VCaP (cell line): ENCODE measurements at regions not wholly inside any gene's neighbourhood (a gene's known extent, or its start where the extent isn't known, plus 50 kb on each side); places are given as distances from the start of the nearest gene placed in this dataset.

Experiments used
- H3K27ac ChIP-seq: fragments of 450-650 bp; 2 replicates; pipeline ENCODE4 v1.5.1; 2017
- CTCF ChIP-seq: fragments of 450-650 bp; conservative IDR thresholded peaks from 2 replicates; pipeline ENCODE4 v1.5.1; 2017; ENCODE audit warnings: mild to moderate bottlenecking, moderate library complexity

DNA sequence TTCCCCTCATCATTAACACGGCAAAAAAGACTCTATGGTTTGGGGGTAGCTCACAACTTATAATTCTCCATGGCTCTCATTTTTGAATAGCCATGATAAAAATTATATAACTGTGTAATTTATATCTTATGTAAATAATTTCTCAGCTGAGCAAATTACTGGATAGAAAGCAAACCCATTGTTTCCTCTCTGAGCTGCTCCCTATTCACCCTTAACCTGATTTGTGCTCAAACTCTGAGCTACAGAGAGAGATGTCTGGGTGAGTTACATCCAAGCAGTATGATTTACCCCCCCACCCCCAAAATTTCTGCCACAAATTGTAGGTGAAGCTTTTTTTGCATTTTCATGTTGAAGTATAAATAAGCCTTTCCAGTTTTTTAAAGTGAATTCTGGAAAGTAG is 123.7 kb downstream of the TFCP2L1 start:
- no peak for TF ChIP-seq CTCF
- H3K27ac ChIP-seq: no peak overlapping the region

DNA sequence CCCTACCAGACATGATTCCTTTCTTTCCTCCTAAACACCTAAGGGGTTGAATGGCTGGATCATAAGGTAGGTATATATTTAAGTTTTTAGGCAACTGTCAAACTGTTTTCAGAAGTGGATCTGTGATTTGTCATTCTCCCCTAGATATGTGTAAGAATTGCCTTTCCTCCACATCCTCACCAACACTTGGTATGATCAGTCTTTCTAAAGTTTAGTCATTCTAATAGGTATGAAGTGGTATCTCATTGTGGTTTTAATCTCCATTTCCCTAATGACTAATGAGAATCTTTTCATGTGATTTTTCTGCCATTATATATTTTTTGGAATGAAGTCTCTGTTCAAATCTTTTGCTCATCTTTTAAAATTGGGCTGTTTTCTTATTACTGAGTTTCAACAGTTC is 122.1 kb downstream of the TFCP2L1 start:
- no peak for TF ChIP-seq CTCF
- H3K27ac ChIP-seq: no peak overlapping the region

GRCh38 chr2:121164042-121164441 is 121.0 kb downstream of the TFCP2L1 start:
- no peak for TF ChIP-seq CTCF
- no peak overlapping the region for H3K27ac ChIP-seq

GRCh38 chr2:121165038-121165542 is 119.9 kb downstream of the TFCP2L1 start:
- TF ChIP-seq CTCF: no peak
- H3K27ac ChIP-seq: no peak overlapping the region
